ENCODE measurements at regions not wholly inside any gene's neighbourhood (a gene's known extent, or its start where the extent isn't known, plus 50 kb on each side); places are given as distances from the start of the nearest gene placed in this dataset.
A peak's percentile ranks its signal among the peaks of the same experiment; 100 is the strongest.
"Not testable (repeated sequence)": the region's sequence is repeated elsewhere in the genome, so short reads cannot be mapped to it uniquely, and the experiment has no call there.

- not testable (repeated sequence) for H3K4me1 ChIP-seq (ENCODE audit: control insufficient read depth, insufficient read depth, low read length); H3K4me3 ChIP-seq (ENCODE audit: insufficient read depth, low read depth, low read length); H3K27ac ChIP-seq (ENCODE audit: insufficient read depth, low read depth, low read length, poor library complexity, severe bottlenecking); H3K27me3 ChIP-seq (ENCODE audit: control insufficient read depth, insufficient read depth, low read length, poor library complexity, severe bottlenecking); H3K36me3 ChIP-seq (ENCODE audit: control insufficient read depth, insufficient read depth, low read length); H3K9me3 ChIP-seq (ENCODE audit: control insufficient read depth, low read length)
These were observed 225.2 kb upstream of the PRDM1 start for GRCh38 chr6:105860927-105861326.

GRCh38 chr6:105859457-105859856 is 226.7 kb upstream of the PRDM1 start:
- 80 to 93% methylated on average over 1 of the region's 1 CpG for WGBS, 2 experiments
- no peak overlapping the region for H3K4me3 ChIP-seq (ENCODE audit: insufficient read depth, low read depth, low read length)
- no peaks in the 10 kb centered on the region for H3K27me3 ChIP-seq (ENCODE audit: control insufficient read depth, insufficient read depth, low read length, poor library complexity, severe bottlenecking)
- no peaks in the 10 kb centered on the region for H3K4me1 ChIP-seq (ENCODE audit: control insufficient read depth, insufficient read depth, low read length)
- no peak overlapping the region for H3K27ac ChIP-seq (ENCODE audit: insufficient read depth, low read depth, low read length, poor library complexity, severe bottlenecking)
- H3K9me3 ChIP-seq (ENCODE audit: control insufficient read depth, low read length), result no peaks in the 10 kb centered on the region
- no peaks in the 10 kb centered on the region for H3K36me3 ChIP-seq (ENCODE audit: control insufficient read depth, insufficient read depth, low read length)

GRCh38 chr6:105858639-105859038 is 227.5 kb upstream of the PRDM1 start:
- not testable (repeated sequence) for H3K4me1 ChIP-seq (ENCODE audit: control insufficient read depth, insufficient read depth, low read length); H3K27me3 ChIP-seq (ENCODE audit: control insufficient read depth, insufficient read depth, low read length, poor library complexity, severe bottlenecking); H3K9me3 ChIP-seq (ENCODE audit: control insufficient read depth, low read length); H3K4me3 ChIP-seq (ENCODE audit: insufficient read depth, low read depth, low read length); H3K27ac ChIP-seq (ENCODE audit: insufficient read depth, low read depth, low read length, poor library complexity, severe bottlenecking); H3K36me3 ChIP-seq (ENCODE audit: control insufficient read depth, insufficient read depth, low read length)
- WGBS, 2 experiments, result 63% methylated on average over 2 of the region's 3 CpGs; no CpG with 5 or more reads in 1 of the 2 experiments

- no peaks in the 10 kb centered on the region for H3K27me3 ChIP-seq (ENCODE audit: control insufficient read depth, insufficient read depth, low read length, poor library complexity, severe bottlenecking)
- no peak overlapping the region for H3K27ac ChIP-seq (ENCODE audit: insufficient read depth, low read depth, low read length, poor library complexity, severe bottlenecking)
- H3K4me3 ChIP-seq (ENCODE audit: insufficient read depth, low read depth, low read length), result no peak overlapping the region
- no peaks in the 10 kb centered on the region for H3K36me3 ChIP-seq (ENCODE audit: control insufficient read depth, insufficient read depth, low read length)
- WGBS, 2 experiments, result 98% methylated on average over 7 of the region's 7 CpGs
- no peaks in the 10 kb centered on the region for H3K9me3 ChIP-seq (ENCODE audit: control insufficient read depth, low read length)
- peaks cover 8% of the 10 kb centered on the region for H3K4me1 ChIP-seq (ENCODE audit: control insufficient read depth, insufficient read depth, low read length)
These were observed 230.7 kb upstream of the PRDM1 start for GRCh38 chr6:105855433-105855832.

DNA sequence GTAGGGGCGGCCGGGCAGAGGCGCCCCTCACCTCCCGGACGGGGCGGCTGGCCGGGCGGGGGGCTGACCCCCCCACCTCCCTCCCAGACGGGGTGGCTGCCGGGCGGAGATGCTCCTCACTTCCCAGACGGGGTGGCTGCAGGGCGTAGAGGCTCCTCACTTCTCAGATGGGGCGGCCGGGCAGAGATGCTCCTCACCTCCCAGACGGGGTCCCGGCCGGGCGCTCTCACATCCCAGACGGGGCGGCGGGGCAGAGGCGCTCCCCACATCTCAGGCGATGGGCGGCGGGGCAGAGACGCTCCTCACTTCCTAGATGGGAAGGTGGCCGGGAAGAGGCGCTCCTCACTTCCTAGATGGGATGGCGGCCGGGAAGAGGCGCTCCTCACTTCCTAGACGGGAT is 232.2 kb upstream of the PRDM1 start:
- not testable (repeated sequence) for H3K27me3 ChIP-seq (ENCODE audit: control insufficient read depth, insufficient read depth, low read length, poor library complexity, severe bottlenecking); H3K4me3 ChIP-seq (ENCODE audit: insufficient read depth, low read depth, low read length); H3K36me3 ChIP-seq (ENCODE audit: control insufficient read depth, insufficient read depth, low read length); H3K27ac ChIP-seq (ENCODE audit: insufficient read depth, low read depth, low read length, poor library complexity, severe bottlenecking); H3K9me3 ChIP-seq (ENCODE audit: control insufficient read depth, low read length); H3K4me1 ChIP-seq (ENCODE audit: control insufficient read depth, insufficient read depth, low read length)
- 95 to 97% methylated on average over 24 to 32 of the region's 33 CpGs for WGBS, 2 experiments

- Histone ChIP-seq H3K27ac (ENCODE audit: insufficient read depth, low read depth, low read length, poor library complexity, severe bottlenecking) (no peak overlapping the region), H3K36me3 (ENCODE audit: control insufficient read depth, insufficient read depth, low read length) (no peaks in the 10 kb centered on the region), H3K9me3 (ENCODE audit: control insufficient read depth, low read length) (no peaks in the 10 kb centered on the region), H3K4me3 (ENCODE audit: insufficient read depth, low read depth, low read length) (no peak overlapping the region), H3K27me3 (ENCODE audit: control insufficient read depth, insufficient read depth, low read length, poor library complexity, severe bottlenecking) (no peaks in the 10 kb centered on the region), H3K4me1 (ENCODE audit: control insufficient read depth, insufficient read depth, low read length) (peaks cover 8% of the 10 kb centered on the region)
- WGBS, 2 experiments, result 88 to 92% methylated on average over 4 of the region's 4 CpGs
These were observed 234.5 kb upstream of the PRDM1 start for GRCh38 chr6:105851606-105852005.

DNA sequence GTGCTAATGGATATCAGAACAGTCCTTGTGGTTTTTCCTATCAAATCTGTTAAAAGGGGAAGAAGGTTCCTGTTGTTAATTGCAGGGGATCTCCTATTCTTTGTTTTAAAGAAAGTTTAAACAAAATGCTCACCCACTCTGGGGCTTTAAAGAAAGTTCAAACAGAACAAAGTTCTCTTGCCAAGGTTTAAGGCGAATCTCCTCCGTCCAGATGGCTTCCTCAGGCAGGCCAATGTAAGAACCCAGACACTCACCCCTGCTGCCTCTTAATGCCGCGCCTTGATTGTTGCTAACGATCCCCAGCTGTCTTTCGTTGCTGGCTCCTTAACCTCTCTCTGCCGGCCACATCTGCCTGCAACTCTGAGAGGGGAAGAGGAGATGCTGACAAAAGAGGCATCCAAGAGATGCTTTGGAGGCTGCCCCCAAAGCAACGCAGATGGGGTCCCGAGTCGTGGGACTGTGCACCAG is 235.0 kb upstream of the PRDM1 start:
- Histone ChIP-seq H3K9me3 (ENCODE audit: control insufficient read depth, low read length) (no peaks in the 10 kb centered on the region), H3K27ac (ENCODE audit: insufficient read depth, low read depth, low read length, poor library complexity, severe bottlenecking) (peak overlapping the region; percentile 17), H3K36me3 (ENCODE audit: control insufficient read depth, insufficient read depth, low read length) (no peaks in the 10 kb centered on the region), H3K4me1 (ENCODE audit: control insufficient read depth, insufficient read depth, low read length) (peaks cover 8% of the 10 kb centered on the region), H3K27me3 (ENCODE audit: control insufficient read depth, insufficient read depth, low read length, poor library complexity, severe bottlenecking) (no peaks in the 10 kb centered on the region), H3K4me3 (ENCODE audit: insufficient read depth, low read depth, low read length) (no peak overlapping the region)
- WGBS, 2 experiments, result 25 to 39% methylated on average over 9 to 10 of the region's 10 CpGs

- Histone ChIP-seq H3K4me3 (ENCODE audit: insufficient read depth, low read depth, low read length) (no peak overlapping the region), H3K4me1 (ENCODE audit: control insufficient read depth, insufficient read depth, low read length) (peaks cover 8% of the 10 kb centered on the region), H3K27ac (ENCODE audit: insufficient read depth, low read depth, low read length, poor library complexity, severe bottlenecking) (no peak overlapping the region), H3K36me3 (ENCODE audit: control insufficient read depth, insufficient read depth, low read length) (no peaks in the 10 kb centered on the region), H3K9me3 (ENCODE audit: control insufficient read depth, low read length) (no peaks in the 10 kb centered on the region), H3K27me3 (ENCODE audit: control insufficient read depth, insufficient read depth, low read length, poor library complexity, severe bottlenecking) (no peaks in the 10 kb centered on the region)
- WGBS, 2 experiments, result 91 to 93% methylated on average over 11 of the region's 11 CpGs
These were observed 235.6 kb upstream of the PRDM1 start for GRCh38 chr6:105850261-105851112.

GRCh38 chr6:105849746-105850145 is 236.4 kb upstream of the PRDM1 start:
- Histone ChIP-seq H3K27ac (ENCODE audit: insufficient read depth, low read depth, low read length, poor library complexity, severe bottlenecking) (no peak overlapping the region), H3K27me3 (ENCODE audit: control insufficient read depth, insufficient read depth, low read length, poor library complexity, severe bottlenecking) (no peaks in the 10 kb centered on the region), H3K4me1 (ENCODE audit: control insufficient read depth, insufficient read depth, low read length) (peaks cover 8% of the 10 kb centered on the region), H3K36me3 (ENCODE audit: control insufficient read depth, insufficient read depth, low read length) (no peaks in the 10 kb centered on the region), H3K4me3 (ENCODE audit: insufficient read depth, low read depth, low read length) (no peak overlapping the region), H3K9me3 (ENCODE audit: control insufficient read depth, low read length) (no peaks in the 10 kb centered on the region)
- 89 to 90% methylated on average over 5 to 6 of the region's 6 CpGs for WGBS, 2 experiments

- Histone ChIP-seq H3K4me3 (ENCODE audit: insufficient read depth, low read depth, low read length) (no peak overlapping the region), H3K9me3 (ENCODE audit: control insufficient read depth, low read length) (no peaks in the 10 kb centered on the region)
These were observed 238.7 kb upstream of the PRDM1 start for GRCh38 chr6:105847433-105847832.

More at GRCh38 chr6:105847433-105847832, 238.7 kb upstream of the PRDM1 start:
- Histone ChIP-seq H3K4me1 (ENCODE audit: control insufficient read depth, insufficient read depth, low read length) (peaks cover 8% of the 10 kb centered on the region), H3K27me3 (ENCODE audit: control insufficient read depth, insufficient read depth, low read length, poor library complexity, severe bottlenecking) (no peaks in the 10 kb centered on the region), H3K36me3 (ENCODE audit: control insufficient read depth, insufficient read depth, low read length) (no peaks in the 10 kb centered on the region), H3K27ac (ENCODE audit: insufficient read depth, low read depth, low read length, poor library complexity, severe bottlenecking) (no peak overlapping the region)
